ENCODE measurements at regions not wholly inside any gene's neighbourhood (a gene's known extent, or its start where the extent isn't known, plus 50 kb on each side); places are given as distances from the start of the nearest gene placed in this dataset.

DNA sequence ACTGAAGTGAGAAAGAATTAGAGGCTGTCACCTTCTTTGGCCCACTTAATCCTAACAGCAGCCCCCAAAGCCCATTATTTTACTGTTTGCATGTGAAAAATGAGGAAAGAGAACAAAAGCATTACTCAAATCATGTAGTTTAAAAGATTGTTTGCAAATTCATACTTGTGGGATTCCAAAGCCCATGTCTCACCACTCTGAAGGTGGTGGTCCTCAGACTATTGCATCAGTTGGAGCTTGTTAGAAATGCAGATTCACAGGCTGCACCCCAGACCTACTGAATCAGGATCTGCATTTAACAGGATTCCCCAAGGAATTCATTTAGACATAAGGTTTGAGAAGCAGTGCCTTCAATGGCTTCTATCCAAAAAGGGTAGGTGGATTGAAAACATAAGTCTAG lies 93.7 kb upstream of the PDE1C start:
- no peaks in the 10 kb centered on the region for H3K27me3 ChIP-seq (ENCODE audit: insufficient read depth, low read depth, low read length)
- no peaks in the 10 kb centered on the region for H3F3A ChIP-seq (ENCODE audit: insufficient read depth, low read length, poor library complexity, severe bottlenecking)
- H2AFZ ChIP-seq (ENCODE audit: low read depth, low read length), result no peak overlapping the region
- no peak overlapping the region for H3K4me3 ChIP-seq (ENCODE audit: low read length)
- no peaks in the 10 kb centered on the region for H3K9me3 ChIP-seq (ENCODE audit: low read length)
- H3K9ac ChIP-seq (ENCODE audit: low read length), result no peak overlapping the region
- H3K79me2 ChIP-seq (replicated peaks; ENCODE audit: insufficient read depth, low read length), result no peaks in the 10 kb centered on the region
- no peak overlapping the region for H3K4me2 ChIP-seq (ENCODE audit: low read length)
- no peaks in the 10 kb centered on the region for H4K20me1 ChIP-seq (ENCODE audit: insufficient read depth)
- no peak overlapping the region for H3K27ac ChIP-seq (ENCODE audit: low read length)
- no peak for TF ChIP-seq EP300 (conservative IDR thresholded peaks at IDR 0.05; ENCODE audit: poor library complexity, severe bottlenecking)
- no peak for TF ChIP-seq POLR2AphosphoS5 (IDR thresholded peaks at IDR 0.05)
- no peak for TF ChIP-seq SMC3 (conservative IDR thresholded peaks at IDR 0.05; ENCODE audit: poor library complexity)
- TF ChIP-seq RAD21 (conservative IDR thresholded peaks at IDR 0.05), result no peak
- TF ChIP-seq CTCF (IDR thresholded peaks at IDR 0.05; ENCODE audit: poor library complexity, severe bottlenecking), result no peak
- TF ChIP-seq TAF1 (IDR thresholded peaks at IDR 0.05; ENCODE audit: low read depth), result no peak
- no peak for TF ChIP-seq EZH2 (IDR thresholded peaks at IDR 0.05; ENCODE audit: borderline replicate concordance, insufficient read depth, low read length, poor library complexity, severe bottlenecking)
- TF ChIP-seq MXI1 (conservative IDR thresholded peaks at IDR 0.05; ENCODE audit: poor library complexity, severe bottlenecking), result no peak
- TF ChIP-seq REST (IDR thresholded peaks at IDR 0.05; ENCODE audit: borderline replicate concordance), result no peak
- H3K9me2 ChIP-seq (ENCODE audit: insufficient read depth, low read length), result no peaks in the 10 kb centered on the region
- H3K36me3 ChIP-seq (ENCODE audit: insufficient read depth, low read length), result no peaks in the 10 kb centered on the region

- H3K9me3 ChIP-seq (ENCODE audit: low read length), result no peaks in the 10 kb centered on the region
- H3K27ac ChIP-seq (ENCODE audit: low read length), result no peak overlapping the region
- H3K79me2 ChIP-seq (replicated peaks; ENCODE audit: insufficient read depth, low read length), result no peaks in the 10 kb centered on the region
- no peaks in the 10 kb centered on the region for H3K27me3 ChIP-seq (ENCODE audit: insufficient read depth, low read depth, low read length)
- H3K4me3 ChIP-seq (ENCODE audit: low read length), result no peak overlapping the region
- H3K4me2 ChIP-seq (ENCODE audit: low read length), result no peak overlapping the region
- H3K36me3 ChIP-seq (ENCODE audit: insufficient read depth, low read length), result no peaks in the 10 kb centered on the region
- H2AFZ ChIP-seq (ENCODE audit: low read depth, low read length), result no peak overlapping the region
- TF ChIP-seq MXI1 (conservative IDR thresholded peaks at IDR 0.05; ENCODE audit: poor library complexity, severe bottlenecking) (no peak), RAD21 (conservative IDR thresholded peaks at IDR 0.05) (no peak)
- H3K9me2 ChIP-seq (ENCODE audit: insufficient read depth, low read length), result no peaks in the 10 kb centered on the region
- H4K20me1 ChIP-seq (ENCODE audit: insufficient read depth), result no peaks in the 10 kb centered on the region
- no peak overlapping the region for H3K9ac ChIP-seq (ENCODE audit: low read length)
- H3F3A ChIP-seq (ENCODE audit: insufficient read depth, low read length, poor library complexity, severe bottlenecking), result no peaks in the 10 kb centered on the region
These were observed 93.1 kb upstream of the PDE1C start for GRCh38 chr7:32163141-32163806.

Measured in neural cell (in vitro differentiated cells).